SK-N-SH treated with all-trans-retinoic acid at 6 μM for 48 hours (cell line): ENCODE measurements at regions not wholly inside any gene's neighbourhood (a gene's known extent, or its start where the extent isn't known, plus 50 kb on each side); places are given as distances from the start of the nearest gene placed in this dataset.

Experiments
- ATAC-seq: fragments of 200-7000 bp; cut with Tn5 transposase; 3 replicates; pipeline ENCODE4 v1.9.1; 2020; ENCODE audit warnings: mild to moderate bottlenecking, moderate library complexity
- ARNTL ChIP-seq: fragments of 450-650 bp; formaldehyde crosslinking; IDR thresholded peaks from 2 replicates; pipeline ENCODE4 v1.5.0; 2020; ENCODE audit warnings: low read depth, mild to moderate bottlenecking, moderate library complexity, borderline replicate concordance
- CREB5 ChIP-seq: fragments of 250-450 bp; sonication (Bioruptor Pico); IDR thresholded peaks from 2 replicates; pipeline ENCODE4 v1.5.1; 2020; ENCODE audit warnings: low read depth, mild to moderate bottlenecking, moderate library complexity
- CSRNP3 ChIP-seq: fragments of 250-450 bp; sonication (Bioruptor Pico); IDR thresholded peaks from 2 replicates; pipeline ENCODE4 v1.5.1; 2021; ENCODE audit warnings: mild to moderate bottlenecking, moderate library complexity
- ESRRG ChIP-seq: fragments of 250-450 bp; sonication (Bioruptor Pico); IDR thresholded peaks from 2 replicates; pipeline ENCODE4 v1.6.1; 2021; ENCODE audit warnings: mild to moderate bottlenecking
- GLIS3 ChIP-seq: fragments of 250-450 bp; sonication (Bioruptor Pico); IDR thresholded peaks from 2 replicates; pipeline ENCODE4 v1.5.0; 2020; ENCODE audit warnings: mild to moderate bottlenecking, moderate library complexity
- ISL1 ChIP-seq: fragments of 250-450 bp; sonication (Bioruptor Pico); IDR thresholded peaks from 2 replicates; pipeline ENCODE4 v2.1.2; 2022; ENCODE audit warnings: mild to moderate bottlenecking, moderate library complexity
- OSR1 ChIP-seq: fragments of 250-450 bp; sonication (Bioruptor Pico); IDR thresholded peaks from 2 replicates; pipeline ENCODE4 v1.8.0; 2022; ENCODE audit warnings: moderate library complexity, mild to moderate bottlenecking, inconsistent platforms
- PATZ1 ChIP-seq: fragments of 250-450 bp; sonication (Bioruptor Pico); IDR thresholded peaks from 2 replicates; pipeline ENCODE4 v1.8.0; 2020; ENCODE audit warnings: mild to moderate bottlenecking, moderate library complexity, borderline replicate concordance
- POU6F1 ChIP-seq: fragments of 250-450 bp; sonication (Bioruptor Pico); IDR thresholded peaks from 2 replicates; pipeline ENCODE4 v1.8.0; 2021; ENCODE audit warnings: low read depth, mild to moderate bottlenecking, moderate library complexity, borderline replicate concordance
- PPARA ChIP-seq: fragments of 250-450 bp; sonication (Bioruptor Pico); IDR thresholded peaks from 2 replicates; pipeline ENCODE4 v1.5.0; 2020; ENCODE audit warnings: mild to moderate bottlenecking, borderline replicate concordance
- RARB ChIP-seq: fragments of 250-450 bp; sonication (Bioruptor Pico); IDR thresholded peaks from 2 replicates; pipeline ENCODE4 v1.8.0; 2021; ENCODE audit warnings: mild to moderate bottlenecking, moderate library complexity
- SNAI2 ChIP-seq: fragments of 250-450 bp; sonication (Bioruptor Pico); IDR thresholded peaks from 2 replicates; pipeline ENCODE4 v1.5.0; 2020; ENCODE audit warnings: mild to moderate bottlenecking, moderate library complexity
- ZC3H10 ChIP-seq: fragments of 250-450 bp; sonication (Bioruptor Pico); IDR thresholded peaks from 2 replicates; pipeline ENCODE4 v1.5.1; 2021; ENCODE audit warnings: mild to moderate bottlenecking, moderate library complexity
- ZFP3 ChIP-seq: fragments of 250-450 bp; sonication (Bioruptor Pico); IDR thresholded peaks from 2 replicates; pipeline ENCODE4 v1.5.0; 2020; ENCODE audit warnings: mild to moderate bottlenecking, moderate library complexity
- ZFP30 ChIP-seq: fragments of 450-650 bp; formaldehyde crosslinking; IDR thresholded peaks from 2 replicates; pipeline ENCODE4 v1.5.0; 2022; ENCODE audit warnings: mild to moderate bottlenecking, moderate library complexity
- ZNF565 ChIP-seq: fragments of 450-650 bp; formaldehyde crosslinking; conservative IDR thresholded peaks from 2 replicates; pipeline ENCODE4 v1.5.0; 2020; ENCODE audit warnings: low read depth, mild to moderate bottlenecking, moderate library complexity
- ZNF70 ChIP-seq: fragments of 450-650 bp; formaldehyde crosslinking; IDR thresholded peaks from 2 replicates; pipeline ENCODE4 v1.5.0; 2020; ENCODE audit warnings: mild to moderate bottlenecking, moderate library complexity
- ZNF8 ChIP-seq: fragments of 450-650 bp; formaldehyde crosslinking; IDR thresholded peaks from 2 replicates; pipeline ENCODE4 v1.5.0; 2020; ENCODE audit warnings: mild to moderate bottlenecking, moderate library complexity
- TF ChIP-seq, protein P1 (sequence below): fragments of 250-450 bp; sonication (Bioruptor Pico); IDR thresholded peaks from 2 replicates; pipeline ENCODE4 v1.5.0; 2020; ENCODE audit warnings: mild to moderate bottlenecking, moderate library complexity

GRCh38 chr1:163538667-163539066 lies 216.9 kb downstream of the NUF2 start (continued):
- TF ChIP-seq PATZ1 (CRISPR knock-in tag): no peak
- no peak for TF ChIP-seq ISL1 (CRISPR knock-in tag)
- TF ChIP-seq RARB (CRISPR knock-in tag): no peak
- no peak for TF ChIP-seq POU6F1 (CRISPR knock-in tag)
- no peak for TF ChIP-seq ZNF8 (CRISPR knock-in tag)
- no peak for TF ChIP-seq ZC3H10
- TF ChIP-seq SNAI2 (CRISPR knock-in tag): no peak

GRCh38 chr1:163540727-163541126 lies 219.0 kb downstream of the NUF2 start:
- TF ChIP-seq POU6F1 (CRISPR knock-in tag) (no peak), PPARA (no peak), ESRRG (CRISPR knock-in tag) (no peak), PATZ1 (CRISPR knock-in tag) (no peak), ZFP30 (CRISPR knock-in tag) (no peak), GLIS3 (CRISPR knock-in tag) (no peak), ZNF70 (CRISPR knock-in tag) (no peak), ARNTL (no peak), CREB5 (CRISPR knock-in tag) (no peak), RARB (CRISPR knock-in tag) (no peak), ZC3H10 (no peak), ZNF8 (CRISPR knock-in tag) (no peak), OSR1 (CRISPR knock-in tag) (no peak), ZNF565 (CRISPR knock-in tag) (no peak), CSRNP3 (CRISPR knock-in tag) (no peak), ZFP3 (CRISPR knock-in tag) (no peak)
- TF ChIP-seq, protein P1, sequence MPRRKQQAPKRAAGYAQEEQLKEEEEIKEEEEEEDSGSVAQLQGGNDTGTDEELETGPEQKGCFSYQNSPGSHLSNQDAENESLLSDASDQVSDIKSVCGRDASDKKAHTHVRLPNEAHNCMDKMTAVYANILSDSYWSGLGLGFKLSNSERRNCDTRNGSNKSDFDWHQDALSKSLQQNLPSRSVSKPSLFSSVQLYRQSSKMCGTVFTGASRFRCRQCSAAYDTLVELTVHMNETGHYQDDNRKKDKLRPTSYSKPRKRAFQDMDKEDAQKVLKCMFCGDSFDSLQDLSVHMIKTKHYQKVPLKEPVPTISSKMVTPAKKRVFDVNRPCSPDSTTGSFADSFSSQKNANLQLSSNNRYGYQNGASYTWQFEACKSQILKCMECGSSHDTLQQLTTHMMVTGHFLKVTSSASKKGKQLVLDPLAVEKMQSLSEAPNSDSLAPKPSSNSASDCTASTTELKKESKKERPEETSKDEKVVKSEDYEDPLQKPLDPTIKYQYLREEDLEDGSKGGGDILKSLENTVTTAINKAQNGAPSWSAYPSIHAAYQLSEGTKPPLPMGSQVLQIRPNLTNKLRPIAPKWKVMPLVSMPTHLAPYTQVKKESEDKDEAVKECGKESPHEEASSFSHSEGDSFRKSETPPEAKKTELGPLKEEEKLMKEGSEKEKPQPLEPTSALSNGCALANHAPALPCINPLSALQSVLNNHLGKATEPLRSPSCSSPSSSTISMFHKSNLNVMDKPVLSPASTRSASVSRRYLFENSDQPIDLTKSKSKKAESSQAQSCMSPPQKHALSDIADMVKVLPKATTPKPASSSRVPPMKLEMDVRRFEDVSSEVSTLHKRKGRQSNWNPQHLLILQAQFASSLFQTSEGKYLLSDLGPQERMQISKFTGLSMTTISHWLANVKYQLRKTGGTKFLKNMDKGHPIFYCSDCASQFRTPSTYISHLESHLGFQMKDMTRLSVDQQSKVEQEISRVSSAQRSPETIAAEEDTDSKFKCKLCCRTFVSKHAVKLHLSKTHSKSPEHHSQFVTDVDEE (CRISPR knock-in tag): no peak
- ATAC-seq: no peak
